ENCODE measurements at regions not wholly inside any gene's neighbourhood (a gene's known extent, or its start where the extent isn't known, plus 50 kb on each side); places are given as distances from the start of the nearest gene placed in this dataset.

- no peak for DNase-seq (ENCODE audit: low read depth in 2 of 2)
- Histone ChIP-seq H2AFZ (ENCODE audit: low read length) (no peak overlapping the region), H3K4me3 (replicated peaks in 1 of 4; ENCODE audit: control extremely low read depth in 1 of 4, insufficient read depth in 1 of 4, low read depth in 3 of 4, low read length in 4 of 4) (no peak overlapping the region), H3K27me3 (ENCODE audit: control insufficient read depth, insufficient read depth, low read length) (peaks cover 5% of the 10 kb centered on the region), H3K27ac (ENCODE audit: insufficient read depth, low read length) (no peak overlapping the region), H3K36me3 (ENCODE audit: control insufficient read depth, insufficient read depth, low read length) (no peaks in the 10 kb centered on the region), H3K4me2 (ENCODE audit: extremely low read depth, insufficient read depth, low read length) (no peak overlapping the region), H3K9ac (ENCODE audit: insufficient read depth, low read length) (no peak overlapping the region), H3K9me3 (ENCODE audit: control insufficient read depth, insufficient read depth, low read depth, low read length) (no peaks in the 10 kb centered on the region), H4K20me1 (ENCODE audit: control insufficient read depth, extremely low read depth, insufficient read depth, low read length) (no peaks in the 10 kb centered on the region), H3K79me2 (ENCODE audit: control insufficient read depth, insufficient read depth, low read length) (no peaks in the 10 kb centered on the region), H3K4me1 (ENCODE audit: control insufficient read depth, extremely low read depth, insufficient read depth, low read length) (no peaks in the 10 kb centered on the region)
- TF ChIP-seq EZH2 (IDR thresholded peaks at IDR 0.05; ENCODE audit: low read length, missing control alignments) (no peak), CTCF (conservative IDR thresholded peaks at IDR 0.05 in 1 of 2, IDR thresholded peaks at IDR 0.05 in 1 of 2; ENCODE audit: low read depth in 1 of 2, low read length in 2 of 2) (no peak)
These were observed 121.5 kb upstream of the SPATS2L start for GRCh38 chr2:200184748-200185627.

DNA sequence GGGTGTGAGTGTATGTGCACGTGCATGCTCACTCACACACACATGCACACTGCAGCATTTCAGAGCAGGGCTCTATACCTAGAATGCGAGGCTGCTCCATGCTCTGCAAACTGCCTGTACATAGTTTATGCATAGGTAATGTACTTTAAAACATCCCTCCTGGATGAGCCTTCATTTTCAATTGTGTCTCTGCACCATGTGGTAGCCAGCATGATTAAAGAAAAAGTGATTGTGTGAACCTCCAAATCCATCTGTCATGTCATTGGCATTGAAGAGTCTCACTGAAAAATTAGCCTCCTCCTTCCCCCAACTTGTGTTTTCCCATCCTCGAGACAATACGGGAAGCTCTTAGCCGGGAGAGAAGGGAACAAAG is 120.9 kb upstream of the SPATS2L start:
- Histone ChIP-seq H3K4me1 (ENCODE audit: control insufficient read depth, extremely low read depth, insufficient read depth, low read length) (no peaks in the 10 kb centered on the region), H3K4me2 (ENCODE audit: extremely low read depth, insufficient read depth, low read length) (no peak overlapping the region), H4K20me1 (ENCODE audit: control insufficient read depth, extremely low read depth, insufficient read depth, low read length) (no peaks in the 10 kb centered on the region), H3K79me2 (ENCODE audit: control insufficient read depth, insufficient read depth, low read length) (no peaks in the 10 kb centered on the region), H3K27me3 (ENCODE audit: control insufficient read depth, insufficient read depth, low read length) (peaks cover 5% of the 10 kb centered on the region), H3K36me3 (ENCODE audit: control insufficient read depth, insufficient read depth, low read length) (no peaks in the 10 kb centered on the region), H3K4me3 (replicated peaks in 1 of 4; ENCODE audit: control extremely low read depth in 1 of 4, insufficient read depth in 1 of 4, low read depth in 3 of 4, low read length in 4 of 4) (no peak overlapping the region), H3K27ac (ENCODE audit: insufficient read depth, low read length) (no peak overlapping the region), H3K9ac (ENCODE audit: insufficient read depth, low read length) (no peak overlapping the region), H2AFZ (ENCODE audit: low read length) (no peak overlapping the region), H3K9me3 (ENCODE audit: control insufficient read depth, insufficient read depth, low read depth, low read length) (no peaks in the 10 kb centered on the region)
- no peak for TF ChIP-seq CTCF (conservative IDR thresholded peaks at IDR 0.05 in 1 of 2, IDR thresholded peaks at IDR 0.05 in 1 of 2; ENCODE audit: low read depth in 1 of 2, low read length in 2 of 2)
- TF ChIP-seq EZH2 (IDR thresholded peaks at IDR 0.05; ENCODE audit: low read length, missing control alignments), result no peak
- DNase-seq (ENCODE audit: low read depth in 2 of 2), result no peak

DNA sequence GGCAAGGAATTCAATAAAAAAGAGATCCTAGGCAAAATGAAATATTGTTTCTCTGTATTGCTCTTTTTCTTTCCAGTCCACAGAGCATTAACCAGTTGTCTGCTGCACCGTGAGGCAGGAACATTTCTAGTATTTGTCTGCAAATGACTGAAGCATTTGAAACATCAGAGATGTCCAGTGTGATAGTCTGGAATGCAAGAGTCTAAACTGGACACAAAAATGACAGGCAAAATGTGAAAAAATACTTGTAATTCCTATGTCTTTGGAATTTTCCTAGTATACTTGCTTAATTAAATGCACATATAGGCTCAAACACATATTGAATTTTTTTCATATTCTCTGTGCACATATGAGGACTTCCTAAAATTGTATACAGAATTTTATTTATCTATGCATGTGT is 120.5 kb upstream of the SPATS2L start:
- Histone ChIP-seq H2AFZ (ENCODE audit: low read length) (no peak overlapping the region), H3K9ac (ENCODE audit: insufficient read depth, low read length) (no peak overlapping the region), H3K9me3 (ENCODE audit: control insufficient read depth, insufficient read depth, low read depth, low read length) (no peaks in the 10 kb centered on the region), H3K79me2 (ENCODE audit: control insufficient read depth, insufficient read depth, low read length) (no peaks in the 10 kb centered on the region), H3K4me2 (ENCODE audit: extremely low read depth, insufficient read depth, low read length) (no peak overlapping the region), H3K27me3 (ENCODE audit: control insufficient read depth, insufficient read depth, low read length) (peaks cover 5% of the 10 kb centered on the region), H3K4me1 (ENCODE audit: control insufficient read depth, extremely low read depth, insufficient read depth, low read length) (no peaks in the 10 kb centered on the region), H3K4me3 (replicated peaks in 1 of 4; ENCODE audit: control extremely low read depth in 1 of 4, insufficient read depth in 1 of 4, low read depth in 3 of 4, low read length in 4 of 4) (no peak overlapping the region), H3K36me3 (ENCODE audit: control insufficient read depth, insufficient read depth, low read length) (no peaks in the 10 kb centered on the region), H4K20me1 (ENCODE audit: control insufficient read depth, extremely low read depth, insufficient read depth, low read length) (no peaks in the 10 kb centered on the region), H3K27ac (ENCODE audit: insufficient read depth, low read length) (no peak overlapping the region)
- DNase-seq (ENCODE audit: low read depth in 2 of 2), result no peak
- no peak for TF ChIP-seq CTCF (conservative IDR thresholded peaks at IDR 0.05 in 1 of 2, IDR thresholded peaks at IDR 0.05 in 1 of 2; ENCODE audit: low read depth in 1 of 2, low read length in 2 of 2)
- no peak for TF ChIP-seq EZH2 (IDR thresholded peaks at IDR 0.05; ENCODE audit: low read length, missing control alignments)

Measured in fibroblast of lung (primary cell).